ENCODE measurements at regions not wholly inside any gene's neighbourhood (a gene's known extent, or its start where the extent isn't known, plus 50 kb on each side); places are given as distances from the start of the nearest gene placed in this dataset.

DNA sequence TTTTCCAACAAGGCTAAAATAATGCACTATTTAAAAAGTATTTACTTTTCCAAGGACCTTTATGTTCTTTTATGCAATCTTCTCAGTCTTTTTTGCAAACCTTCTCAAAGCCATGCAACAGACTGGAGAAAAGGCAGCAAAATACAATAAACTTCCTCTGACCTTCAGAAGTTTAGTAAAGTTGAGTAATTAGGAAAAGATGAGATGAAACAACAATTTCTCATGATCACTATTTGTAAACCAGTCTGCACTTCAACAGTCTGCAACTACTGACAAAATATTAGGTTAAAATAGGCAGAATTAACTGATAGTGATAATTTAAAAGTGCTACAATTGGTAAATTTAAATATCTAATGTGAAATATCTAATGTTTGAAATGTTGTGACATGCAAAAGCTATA, 884.9 kb upstream of the PCDH10 start:
- TF ChIP-seq, protein P1, sequence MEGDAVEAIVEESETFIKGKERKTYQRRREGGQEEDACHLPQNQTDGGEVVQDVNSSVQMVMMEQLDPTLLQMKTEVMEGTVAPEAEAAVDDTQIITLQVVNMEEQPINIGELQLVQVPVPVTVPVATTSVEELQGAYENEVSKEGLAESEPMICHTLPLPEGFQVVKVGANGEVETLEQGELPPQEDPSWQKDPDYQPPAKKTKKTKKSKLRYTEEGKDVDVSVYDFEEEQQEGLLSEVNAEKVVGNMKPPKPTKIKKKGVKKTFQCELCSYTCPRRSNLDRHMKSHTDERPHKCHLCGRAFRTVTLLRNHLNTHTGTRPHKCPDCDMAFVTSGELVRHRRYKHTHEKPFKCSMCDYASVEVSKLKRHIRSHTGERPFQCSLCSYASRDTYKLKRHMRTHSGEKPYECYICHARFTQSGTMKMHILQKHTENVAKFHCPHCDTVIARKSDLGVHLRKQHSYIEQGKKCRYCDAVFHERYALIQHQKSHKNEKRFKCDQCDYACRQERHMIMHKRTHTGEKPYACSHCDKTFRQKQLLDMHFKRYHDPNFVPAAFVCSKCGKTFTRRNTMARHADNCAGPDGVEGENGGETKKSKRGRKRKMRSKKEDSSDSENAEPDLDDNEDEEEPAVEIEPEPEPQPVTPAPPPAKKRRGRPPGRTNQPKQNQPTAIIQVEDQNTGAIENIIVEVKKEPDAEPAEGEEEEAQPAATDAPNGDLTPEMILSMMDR (IDR thresholded peaks at IDR 0.05) = no peak
- TF ChIP-seq POLR2A (IDR thresholded peaks at IDR 0.05) = no peak

All from right lobe of liver (tissue), 4 donors.